ENCODE measurements at regions not wholly inside any gene's neighbourhood (a gene's known extent, or its start where the extent isn't known, plus 50 kb on each side); places are given as distances from the start of the nearest gene placed in this dataset.

- Histone ChIP-seq H3T11ph (ENCODE audit: low read length) (no peak overlapping the region), H3K23me2 (ENCODE audit: insufficient read length, low read depth, low read length, poor library complexity, severe bottlenecking) (no peaks in the 10 kb centered on the region), H2BK5ac (ENCODE audit: insufficient read length, low read length) (no peak overlapping the region), H2BK120ac (ENCODE audit: low read depth, low read length, poor library complexity, severe bottlenecking) (no peak overlapping the region), H2BK20ac (ENCODE audit: low read depth, low read length, poor library complexity, severe bottlenecking) (no peak overlapping the region), H3K4me1 (ENCODE audit: insufficient read depth, low read length) (peaks cover 2% of the 10 kb centered on the region; the same call in 1 of the 2 replicates), H2AK5ac (ENCODE audit: insufficient read length, low read length) (no peak overlapping the region), H2BK12ac (ENCODE audit: insufficient read length, low read depth, low read length) (no peak overlapping the region), H3K4me2 (ENCODE audit: insufficient read depth, insufficient read length, low read length) (no peak overlapping the region), H2BK15ac (ENCODE audit: low read depth, low read length) (no peak overlapping the region), H3K56ac (ENCODE audit: insufficient read length, low read depth, low read length) (no peak overlapping the region), H3K27me3 (ENCODE audit: insufficient read depth, low read length) (no peaks in the 10 kb centered on the region), H3K4ac (ENCODE audit: low read depth, low read length) (no peak overlapping the region), H4K5ac (ENCODE audit: insufficient read length, low read depth, low read length) (no peak overlapping the region), H4K8ac (replicated peaks; ENCODE audit: insufficient read length, low read depth, low read length) (no peak overlapping the region), H3K9me3 (ENCODE audit: control insufficient read depth, low read depth, low read length) (no peaks in the 10 kb centered on the region), H3K9ac (ENCODE audit: extremely low read depth, insufficient read length, low read length) (no peak overlapping the region), H3K23ac (ENCODE audit: insufficient read length, low read depth, low read length) (no peak overlapping the region), H3K27ac (ENCODE audit: insufficient read length, low read depth, low read length) (no peak overlapping the region), H3K18ac (ENCODE audit: insufficient read length, low read depth, low read length) (no peak overlapping the region), H4K20me1 (ENCODE audit: control insufficient read depth, insufficient read depth, insufficient read length) (no peaks in the 10 kb centered on the region), H3K79me2 (ENCODE audit: insufficient read depth, low read length) (no peaks in the 10 kb centered on the region), H3K14ac (ENCODE audit: insufficient read depth, low read length) (no peak overlapping the region), H2AFZ (ENCODE audit: low read length) (no peak overlapping the region), H4K91ac (ENCODE audit: insufficient read length, low read depth, low read length) (no peak overlapping the region), H3K79me1 (ENCODE audit: insufficient read depth, low read depth, low read length, poor library complexity, severe bottlenecking) (no peaks in the 10 kb centered on the region)
- no CpG with 5 or more reads among the region's 1 CpG for WGBS (ENCODE audit: extremely low coverage, insufficient read length, low lambda C conversion rate)
- Mint-ChIP-seq H3K27me3 (ENCODE audit: low read depth) (peaks cover 5% of the 10 kb centered on the region), H3K4me3 (no peak overlapping the region), H3K9me3 (peaks cover 11 to 20% of the 10 kb centered on the region in 2 experiments), H3K36me3 (ENCODE audit: insufficient read depth in 1 of 3, low read depth in 3 of 3) (peaks cover 7 to 19% (median 9%) of the 10 kb centered on the region in 3 experiments; a peak in 6 of 7 replicates), H3K4me1 (peaks cover 13 to 14% of the 10 kb centered on the region in 2 experiments), H3K27ac (no peak overlapping the region)
- TF ChIP-seq, protein P1, sequence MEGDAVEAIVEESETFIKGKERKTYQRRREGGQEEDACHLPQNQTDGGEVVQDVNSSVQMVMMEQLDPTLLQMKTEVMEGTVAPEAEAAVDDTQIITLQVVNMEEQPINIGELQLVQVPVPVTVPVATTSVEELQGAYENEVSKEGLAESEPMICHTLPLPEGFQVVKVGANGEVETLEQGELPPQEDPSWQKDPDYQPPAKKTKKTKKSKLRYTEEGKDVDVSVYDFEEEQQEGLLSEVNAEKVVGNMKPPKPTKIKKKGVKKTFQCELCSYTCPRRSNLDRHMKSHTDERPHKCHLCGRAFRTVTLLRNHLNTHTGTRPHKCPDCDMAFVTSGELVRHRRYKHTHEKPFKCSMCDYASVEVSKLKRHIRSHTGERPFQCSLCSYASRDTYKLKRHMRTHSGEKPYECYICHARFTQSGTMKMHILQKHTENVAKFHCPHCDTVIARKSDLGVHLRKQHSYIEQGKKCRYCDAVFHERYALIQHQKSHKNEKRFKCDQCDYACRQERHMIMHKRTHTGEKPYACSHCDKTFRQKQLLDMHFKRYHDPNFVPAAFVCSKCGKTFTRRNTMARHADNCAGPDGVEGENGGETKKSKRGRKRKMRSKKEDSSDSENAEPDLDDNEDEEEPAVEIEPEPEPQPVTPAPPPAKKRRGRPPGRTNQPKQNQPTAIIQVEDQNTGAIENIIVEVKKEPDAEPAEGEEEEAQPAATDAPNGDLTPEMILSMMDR (conservative IDR thresholded peaks at IDR 0.05), result no peak
- peak; percentile 32 for DNase-seq
These were observed 89.3 kb upstream of the P2RY1 start for GRCh38 chr3:152745646-152746045.

All from H9 (cell line).